ENCODE measurements at regions not wholly inside any gene's neighbourhood (a gene's known extent, or its start where the extent isn't known, plus 50 kb on each side); places are given as distances from the start of the nearest gene placed in this dataset.

DNA sequence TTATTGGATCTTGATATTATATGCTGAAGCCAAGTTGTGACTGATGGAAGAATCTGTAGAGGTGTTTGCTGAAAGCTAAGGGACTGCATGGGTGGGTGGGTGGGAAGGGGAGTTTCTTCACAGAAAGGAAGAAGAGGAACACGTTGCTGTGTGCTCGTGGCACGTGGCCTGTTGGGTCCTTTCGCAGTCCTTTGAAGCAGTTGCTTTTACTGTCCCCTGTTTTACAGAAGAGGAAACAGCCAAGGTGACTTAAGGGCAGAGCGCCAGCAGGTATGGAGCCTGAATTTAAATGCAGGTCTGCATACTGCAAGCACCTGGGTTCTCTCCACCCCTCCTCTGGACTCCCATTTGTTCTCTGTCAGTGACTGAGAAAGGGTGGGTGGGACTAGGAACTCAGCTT is 59.4 kb upstream of the PRR23C start:
- dilution Hi-C loops (cut with HindIII; ENCODE audit: low sequenced_read_pairs, unreplicated experiment) = no loop called here

More for the DNA sequence above, 59.4 kb upstream of the PRR23C start:
- intact Hi-C loops (cut with micrococcal nuclease) (no loop called here), in situ Hi-C loops (cut with MboI; ENCODE audit: low sequenced_read_pairs) (no loop called here)
- Histone ChIP-seq H3K23ac (ENCODE audit: low read depth, low read length) (no peak overlapping the region), H2AFZ (replicated peaks; ENCODE audit: low read length, poor library complexity) (no peak overlapping the region), H3K4ac (ENCODE audit: low read depth, low read length) (no peak overlapping the region), H3K9me3 (ENCODE audit: control insufficient read depth, insufficient read depth, low read length) (no peaks in the 10 kb centered on the region), H3K4me2 (ENCODE audit: low read depth, low read length) (no peak overlapping the region), H3K9ac (ENCODE audit: low read depth, low read length) (no peak overlapping the region), H3K79me1 (ENCODE audit: low read depth in 1 of 2, low read length in 2 of 2) (no peaks in the 10 kb centered on the region), H2BK5ac (ENCODE audit: low read depth, low read length, poor library complexity, severe bottlenecking) (no peak overlapping the region), H3K56ac (ENCODE audit: extremely low read depth, insufficient read depth, low read length) (no peak overlapping the region), H4K8ac (ENCODE audit: low read depth in 2 of 2, low read length in 2 of 2) (no peak overlapping the region), H2AK9ac (replicated peaks; ENCODE audit: low read depth, low read length, poor library complexity) (no peak overlapping the region), H3K27me3 (ENCODE audit: control insufficient read depth, insufficient read depth, low read length) (peaks cover 33% of the 10 kb centered on the region), H3K4me3 (ENCODE audit: insufficient read depth, low read depth, low read length) (no peak overlapping the region), H2BK20ac (ENCODE audit: low read depth, low read length) (no peak overlapping the region), H3K36me3 (ENCODE audit: control insufficient read depth, insufficient read depth, low read length) (no peaks in the 10 kb centered on the region), H3K9me1 (ENCODE audit: insufficient read depth, low read length) (no peaks in the 10 kb centered on the region), H2AK5ac (ENCODE audit: low read depth, low read length) (no peak overlapping the region), H3K18ac (ENCODE audit: low read depth, low read length) (no peak overlapping the region), H4K5ac (ENCODE audit: low read depth, low read length) (no peak overlapping the region), H4K20me1 (ENCODE audit: insufficient read depth, low read length) (no peaks in the 10 kb centered on the region), H3K14ac (replicated peaks; ENCODE audit: low read depth, low read length) (no peak overlapping the region), H3K27ac (ENCODE audit: insufficient read depth, low read length) (no peak overlapping the region), H2BK15ac (ENCODE audit: low read depth, low read length) (no peak overlapping the region), H2BK120ac (ENCODE audit: low read depth, low read length) (no peak overlapping the region), H4K91ac (ENCODE audit: insufficient read depth, low read depth, low read length) (no peak overlapping the region), H3K4me1 (ENCODE audit: control insufficient read depth, insufficient read depth, low read length) (no peaks in the 10 kb centered on the region)
- TF ChIP-seq POLR2A (IDR thresholded peaks at IDR 0.05; ENCODE audit: low read depth, low read length) (no peak), CEBPB (IDR thresholded peaks at IDR 0.05; ENCODE audit: low read depth, low read length) (no peak), MAFK (IDR thresholded peaks at IDR 0.05; ENCODE audit: low read depth, low read length) (no peak), RAD21 (IDR thresholded peaks at IDR 0.05; ENCODE audit: low read length) (no peak), RFX5 (IDR thresholded peaks at IDR 0.05; ENCODE audit: low read depth, low read length) (no peak), CTCF (conservative IDR thresholded peaks at IDR 0.05; ENCODE audit: low read depth, low read length) (no peak)
- TF ChIP-seq, protein P1, sequence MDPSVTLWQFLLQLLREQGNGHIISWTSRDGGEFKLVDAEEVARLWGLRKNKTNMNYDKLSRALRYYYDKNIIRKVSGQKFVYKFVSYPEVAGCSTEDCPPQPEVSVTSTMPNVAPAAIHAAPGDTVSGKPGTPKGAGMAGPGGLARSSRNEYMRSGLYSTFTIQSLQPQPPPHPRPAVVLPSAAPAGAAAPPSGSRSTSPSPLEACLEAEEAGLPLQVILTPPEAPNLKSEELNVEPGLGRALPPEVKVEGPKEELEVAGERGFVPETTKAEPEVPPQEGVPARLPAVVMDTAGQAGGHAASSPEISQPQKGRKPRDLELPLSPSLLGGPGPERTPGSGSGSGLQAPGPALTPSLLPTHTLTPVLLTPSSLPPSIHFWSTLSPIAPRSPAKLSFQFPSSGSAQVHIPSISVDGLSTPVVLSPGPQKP (IDR thresholded peaks at IDR 0.05; ENCODE audit: borderline replicate concordance, low read depth, low read length) = no peak
- POLR2A ChIA-PET (ENCODE audit: unreplicated experiment) = no interaction called here
- CTCF ChIA-PET = no interaction called here
- no peak for DNase-seq
- ATAC-seq (ENCODE audit: low read depth) = no peak
- WGBS, 2 experiments (ENCODE audit: extremely low coverage in 2 of 2, insufficient read length in 1 of 2) = 55% methylated on average over 4 of the region's 5 CpGs; no CpG with 5 or more reads in 1 of the 2 experiments
- BruUV-seq (replicated peaks) = no TSS peak

Measured in IMR-90 (cell line).